Calu3 (cell line): ENCODE measurements at regions not wholly inside any gene's neighbourhood (a gene's known extent, or its start where the extent isn't known, plus 50 kb on each side); places are given as distances from the start of the nearest gene placed in this dataset.

Source experiments
- BruUV-seq: library from RNA; stranded (reverse); fragments of 400-500 nt; replicated peaks from 2 replicates; lab custom pipeline; 2021; lab: Mats Ljungman, UMichigan
- CTCF ChIA-PET: fragments of 300-600 bp; sonication (Branson Sonifier 250); formaldehyde crosslinking; loops from one replicate; lab custom pipeline; 2022; ENCODE audit warnings: antibody characterized with exemption; lab: Charles Lee
- DNase-seq: peaks from one replicate; pipeline ENCODE4 v3.0.0; 2022
- H3K27ac Mint-ChIP-seq: one replicate; pipeline ENCODE4 v1.8.0; 2022; ENCODE audit warnings: mixed read lengths; ENCODE audit not compliant: unreplicated experiment
- H3K27me3 Mint-ChIP-seq: one replicate; pipeline ENCODE4 v1.8.0; 2022; ENCODE audit warnings: mixed read lengths; ENCODE audit not compliant: unreplicated experiment
- H3K36me3 Mint-ChIP-seq: one replicate; pipeline ENCODE4 v1.8.0; 2022; ENCODE audit warnings: mild to moderate bottlenecking, moderate library complexity, mixed read lengths; ENCODE audit not compliant: insufficient read depth, unreplicated experiment
- H3K4me1 Mint-ChIP-seq: one replicate; pipeline ENCODE4 v1.8.0; 2022; ENCODE audit warnings: mild to moderate bottlenecking, low read depth, mixed read lengths; ENCODE audit not compliant: unreplicated experiment
- H3K4me3 Mint-ChIP-seq: one replicate; pipeline ENCODE4 v1.8.0; 2022; ENCODE audit warnings: mild to moderate bottlenecking, low read depth, moderate library complexity, mixed read lengths; ENCODE audit not compliant: unreplicated experiment
- H3K9me3 Mint-ChIP-seq: one replicate; pipeline ENCODE4 v1.8.0; 2022; ENCODE audit warnings: low read depth, mixed read lengths; ENCODE audit not compliant: unreplicated experiment
- intact Hi-C: fragments of 100-400 bp; cut with micrococcal nuclease; formaldehyde crosslinking; loops from one replicate; pipeline ENCODE4 v1.10.0; 2022; ENCODE audit not compliant: unreplicated experiment
- TF ChIP-seq, protein P1 (sequence below): fragments of 200-600 bp; IDR thresholded peaks from one replicate; pipeline ENCODE4 v1.8.0; 2022; ENCODE audit warnings: antibody characterized with exemption; ENCODE audit not compliant: unreplicated experiment

DNA sequence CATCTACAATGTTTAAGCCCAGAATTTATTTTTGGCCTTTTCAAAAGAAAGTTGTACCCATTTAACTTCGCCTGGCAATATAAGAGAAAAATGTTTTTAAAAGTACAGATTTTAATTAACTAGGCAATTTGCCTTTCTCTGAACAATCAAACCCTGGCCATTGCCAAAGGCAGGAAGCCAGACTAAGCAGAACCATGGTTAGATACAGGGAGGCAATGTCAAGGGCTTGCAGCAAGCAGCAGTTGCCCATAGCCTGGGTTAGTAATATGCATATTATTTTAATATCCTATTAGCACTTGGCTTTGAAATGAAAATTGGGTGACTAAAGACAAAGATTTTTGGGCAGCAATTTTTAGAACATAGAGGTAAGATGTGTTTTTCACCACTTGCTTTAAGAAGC is 51.1 kb upstream of the FRMD6 start:
- H3K36me3 Mint-ChIP-seq: no peaks in the 10 kb centered on the region
- CTCF ChIA-PET: no interaction called here
- H3K4me3 Mint-ChIP-seq: no peak overlapping the region
- no peaks in the 10 kb centered on the region for H3K4me1 Mint-ChIP-seq
- intact Hi-C loops: no loop called here
- H3K27ac Mint-ChIP-seq: no peak overlapping the region
- no peak for DNase-seq
- H3K27me3 Mint-ChIP-seq: no peaks in the 10 kb centered on the region
- no peaks in the 10 kb centered on the region for H3K9me3 Mint-ChIP-seq
- TF ChIP-seq, protein P1, sequence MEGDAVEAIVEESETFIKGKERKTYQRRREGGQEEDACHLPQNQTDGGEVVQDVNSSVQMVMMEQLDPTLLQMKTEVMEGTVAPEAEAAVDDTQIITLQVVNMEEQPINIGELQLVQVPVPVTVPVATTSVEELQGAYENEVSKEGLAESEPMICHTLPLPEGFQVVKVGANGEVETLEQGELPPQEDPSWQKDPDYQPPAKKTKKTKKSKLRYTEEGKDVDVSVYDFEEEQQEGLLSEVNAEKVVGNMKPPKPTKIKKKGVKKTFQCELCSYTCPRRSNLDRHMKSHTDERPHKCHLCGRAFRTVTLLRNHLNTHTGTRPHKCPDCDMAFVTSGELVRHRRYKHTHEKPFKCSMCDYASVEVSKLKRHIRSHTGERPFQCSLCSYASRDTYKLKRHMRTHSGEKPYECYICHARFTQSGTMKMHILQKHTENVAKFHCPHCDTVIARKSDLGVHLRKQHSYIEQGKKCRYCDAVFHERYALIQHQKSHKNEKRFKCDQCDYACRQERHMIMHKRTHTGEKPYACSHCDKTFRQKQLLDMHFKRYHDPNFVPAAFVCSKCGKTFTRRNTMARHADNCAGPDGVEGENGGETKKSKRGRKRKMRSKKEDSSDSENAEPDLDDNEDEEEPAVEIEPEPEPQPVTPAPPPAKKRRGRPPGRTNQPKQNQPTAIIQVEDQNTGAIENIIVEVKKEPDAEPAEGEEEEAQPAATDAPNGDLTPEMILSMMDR: no peak
- BruUV-seq: no TSS peak
